ENCODE measurements at regions not wholly inside any gene's neighbourhood (a gene's known extent, or its start where the extent isn't known, plus 50 kb on each side); places are given as distances from the start of the nearest gene placed in this dataset.
"Not testable (repeated sequence)": the region's sequence is repeated elsewhere in the genome, so short reads cannot be mapped to it uniquely, and the experiment has no call there.

- FAIRE-seq, result no peak
- no peak for DNase-seq (ENCODE audit: extremely low spot score, insufficient read length, low read depth)
Measured at GRCh38 chr6:103326760-103327757, 1532.7 kb downstream of the HACE1 start.

- no peak for DNase-seq (ENCODE audit: extremely low spot score, insufficient read length, low read depth)
- FAIRE-seq, result no peak
Measured at GRCh38 chr6:103313432-103313831, 1546.3 kb downstream of the HACE1 start.

GRCh38 chr6:103294376-103294775 is 1565.3 kb downstream of the HACE1 start:
- DNase-seq (ENCODE audit: extremely low spot score, insufficient read length, low read depth); FAIRE-seq: not testable (repeated sequence)

- DNase-seq (ENCODE audit: extremely low spot score, insufficient read length, low read depth), result no peak
Measured at GRCh38 chr6:103284835-103285234, 1574.9 kb downstream of the HACE1 start.

GRCh38 chr6:103280417-103280816 is 1579.3 kb downstream of the HACE1 start:
- FAIRE-seq (no peak), DNase-seq (ENCODE audit: extremely low spot score, insufficient read length, low read depth) (no peak)

More at GRCh38 chr6:103284835-103285234, 1574.9 kb downstream of the HACE1 start:
- FAIRE-seq, result no peak

GRCh38 chr6:103277936-103278335 is 1581.8 kb downstream of the HACE1 start:
- DNase-seq (ENCODE audit: extremely low spot score, insufficient read length, low read depth) (no peak), FAIRE-seq (no peak)

GRCh38 chr6:103273048-103273447 is 1586.7 kb downstream of the HACE1 start:
- FAIRE-seq (no peak), DNase-seq (ENCODE audit: extremely low spot score, insufficient read length, low read depth) (no peak)

- FAIRE-seq, result no peak
- DNase-seq (ENCODE audit: extremely low spot score, insufficient read length, low read depth), result no peak
Measured at GRCh38 chr6:103269581-103269980, 1590.1 kb downstream of the HACE1 start.

- DNase-seq (ENCODE audit: extremely low spot score, insufficient read length, low read depth), result no peak
- no peak for FAIRE-seq
Measured at GRCh38 chr6:103268335-103268734, 1591.4 kb downstream of the HACE1 start.

- DNase-seq (ENCODE audit: extremely low spot score, insufficient read length, low read depth), result no peak
- no peak for FAIRE-seq
Measured at GRCh38 chr6:103264020-103264419, 1595.7 kb downstream of the HACE1 start.

- no peak for FAIRE-seq
Measured at GRCh38 chr6:103255132-103255531, 1604.6 kb downstream of the HACE1 start.

GRCh38 chr6:103236923-103237322 is 1622.8 kb downstream of the HACE1 start:
- FAIRE-seq (no peak), DNase-seq (ENCODE audit: extremely low spot score, insufficient read length, low read depth) (no peak)

More at GRCh38 chr6:103255132-103255531, 1604.6 kb downstream of the HACE1 start:
- DNase-seq (ENCODE audit: extremely low spot score, insufficient read length, low read depth), result no peak

- FAIRE-seq, result no peak
- DNase-seq (ENCODE audit: extremely low spot score, insufficient read length, low read depth), result no peak
Measured at GRCh38 chr6:103231181-103231580, 1628.5 kb downstream of the HACE1 start.

GRCh38 chr6:103215847-103216246 is 1643.9 kb downstream of the HACE1 start:
- no peak for FAIRE-seq
- no peak for DNase-seq (ENCODE audit: extremely low spot score, insufficient read length, low read depth)

- FAIRE-seq, result no peak
Measured at GRCh38 chr6:103210686-103211085, 1649.0 kb downstream of the HACE1 start.

GRCh38 chr6:103198386-103198785 is 1661.3 kb downstream of the HACE1 start:
- DNase-seq (ENCODE audit: extremely low spot score, insufficient read length, low read depth), result no peak
- no peak for FAIRE-seq

More at GRCh38 chr6:103210686-103211085, 1649.0 kb downstream of the HACE1 start:
- DNase-seq (ENCODE audit: extremely low spot score, insufficient read length, low read depth), result no peak

GRCh38 chr6:103193413-103193812 is 1666.3 kb downstream of the HACE1 start:
- FAIRE-seq, result no peak
- DNase-seq (ENCODE audit: extremely low spot score, insufficient read length, low read depth), result no peak

- FAIRE-seq, result no peak
- DNase-seq (ENCODE audit: extremely low spot score, insufficient read length, low read depth), result no peak
Measured at GRCh38 chr6:103191391-103192093, 1668.2 kb downstream of the HACE1 start.

- FAIRE-seq (no peak), DNase-seq (ENCODE audit: extremely low spot score, insufficient read length, low read depth) (no peak)
Measured at GRCh38 chr6:103184776-103185175, 1674.9 kb downstream of the HACE1 start.

GRCh38 chr6:103183831-103184411 is 1675.8 kb downstream of the HACE1 start:
- FAIRE-seq, result no peak
- DNase-seq (ENCODE audit: extremely low spot score, insufficient read length, low read depth), result no peak
